Lower lobe of right lung (tissue), 2 donors: ENCODE measurements at regions not wholly inside any gene's neighbourhood (a gene's known extent, or its start where the extent isn't known, plus 50 kb on each side); places are given as distances from the start of the nearest gene placed in this dataset.
"Not testable (repeated sequence)": the region's sequence is repeated elsewhere in the genome, so short reads cannot be mapped to it uniquely, and the experiment has no call there.

Experiments
- ATAC-seq, 2 donors: fragments of 200-7000 bp; cut with Tn5 transposase; one replicate each; pipeline ENCODE4 v1.9.1; 2020 to 2022; ENCODE audit warnings: mild to moderate bottlenecking in 2 of 2, moderate library complexity in 2 of 2
- DNase-seq: peaks from one replicate; pipeline ENCODE4 v3.0.0-alpha.2; 2020
- H3K27ac ChIP-seq: fragments of 200-600 bp; one replicate; pipeline ENCODE4 v1.8.0; 2022
- H3K27me3 ChIP-seq: fragments of 200-600 bp; one replicate; pipeline ENCODE4 v1.8.0; 2022; ENCODE audit warnings: low read depth
- H3K36me3 ChIP-seq: fragments of 200-600 bp; one replicate; pipeline ENCODE4 v1.8.0; 2022; ENCODE audit warnings: mild to moderate bottlenecking
- H3K4me1 ChIP-seq: fragments of 200-600 bp; one replicate; pipeline ENCODE4 v1.8.0; 2022
- H3K4me3 ChIP-seq: fragments of 200-600 bp; one replicate; pipeline ENCODE4 v1.8.0; 2022; ENCODE audit warnings: mild to moderate bottlenecking
- H3K9me3 ChIP-seq: fragments of 200-600 bp; one replicate; pipeline ENCODE4 v1.8.0; 2022
- CTCF ChIP-seq: fragments of 200-600 bp; IDR thresholded peaks from one replicate; pipeline ENCODE4 v1.8.0; 2022; ENCODE audit warnings: antibody characterized with exemption, mild to moderate bottlenecking
- intact Hi-C: fragments of 100-400 bp; cut with DNase I; formaldehyde crosslinking; loops from one replicate; pipeline ENCODE4 v1.11.0; 2022
- donor health status: DM: no; HTN: yes; CAD: no; lungs with severe emphysema.

GRCh38 chr18:21979759-21980158, 189.6 kb upstream of the GATA6 start:
- no peaks in the 10 kb centered on the region for H3K36me3 ChIP-seq
- intact Hi-C loops = no loop called here
- no peaks in the 10 kb centered on the region for H3K9me3 ChIP-seq
- H3K4me3 ChIP-seq = no peak overlapping the region
- TF ChIP-seq CTCF = no peak
- DNase-seq (no peak), ATAC-seq (no peak)
- H3K4me1 ChIP-seq = no peaks in the 10 kb centered on the region
- H3K27me3 ChIP-seq = no peaks in the 10 kb centered on the region
- H3K27ac ChIP-seq = no peak overlapping the region

GRCh38 chr18:21980744-21981143, 188.6 kb upstream of the GATA6 start:
- no peak for TF ChIP-seq CTCF
- Histone ChIP-seq H3K9me3 (no peaks in the 10 kb centered on the region), H3K27me3 (no peaks in the 10 kb centered on the region), H3K4me3 (no peak overlapping the region), H3K36me3 (no peaks in the 10 kb centered on the region), H3K4me1 (no peaks in the 10 kb centered on the region), H3K27ac (no peak overlapping the region)
- intact Hi-C loops = no loop called here
- DNase-seq (no peak), ATAC-seq (peak; percentile 59)

- H3K4me1 ChIP-seq, intact Hi-C loops, H3K27me3 ChIP-seq, DNase-seq, H3K4me3 ChIP-seq, H3K27ac ChIP-seq, H3K36me3 ChIP-seq, H3K9me3 ChIP-seq, ATAC-seq: not testable (repeated sequence)
Measured at GRCh38 chr18:21981489-21981888, 187.9 kb upstream of the GATA6 start.

GRCh38 chr18:21991081-21991534, 178.3 kb upstream of the GATA6 start:
- TF ChIP-seq CTCF = no peak
- no peak for DNase-seq
- no peaks in the 10 kb centered on the region for H3K4me1 ChIP-seq
- H3K4me3 ChIP-seq = no peak overlapping the region
- no peak overlapping the region for H3K27ac ChIP-seq
- H3K27me3 ChIP-seq = no peaks in the 10 kb centered on the region
- H3K36me3 ChIP-seq = no peaks in the 10 kb centered on the region
- intact Hi-C loops = loop anchor here (10.0 kb wide), 1 partner anchor 174 kb away; the partner anchor contains the start of gene GATA6
- ATAC-seq = peak; percentile 71 to 82
- no peaks in the 10 kb centered on the region for H3K9me3 ChIP-seq

- no peak overlapping the region for H3K27ac ChIP-seq
Measured at GRCh38 chr18:21991886-21992285, 177.5 kb upstream of the GATA6 start.

More at GRCh38 chr18:21991886-21992285, 177.5 kb upstream of the GATA6 start:
- TF ChIP-seq CTCF = no peak
- H3K9me3 ChIP-seq = no peaks in the 10 kb centered on the region
- intact Hi-C loops = loop anchor here (10.0 kb wide), 1 partner anchor 173 kb away; the partner anchor contains the start of gene GATA6
- DNase-seq (no peak), ATAC-seq (peak; percentile 50 to 80)
- H3K27me3 ChIP-seq = no peaks in the 10 kb centered on the region
- no peaks in the 10 kb centered on the region for H3K4me1 ChIP-seq
- H3K36me3 ChIP-seq = no peaks in the 10 kb centered on the region
- no peak overlapping the region for H3K4me3 ChIP-seq
